ENCODE measurements at regions not wholly inside any gene's neighbourhood (a gene's known extent, or its start where the extent isn't known, plus 50 kb on each side); places are given as distances from the start of the nearest gene placed in this dataset.

DNA sequence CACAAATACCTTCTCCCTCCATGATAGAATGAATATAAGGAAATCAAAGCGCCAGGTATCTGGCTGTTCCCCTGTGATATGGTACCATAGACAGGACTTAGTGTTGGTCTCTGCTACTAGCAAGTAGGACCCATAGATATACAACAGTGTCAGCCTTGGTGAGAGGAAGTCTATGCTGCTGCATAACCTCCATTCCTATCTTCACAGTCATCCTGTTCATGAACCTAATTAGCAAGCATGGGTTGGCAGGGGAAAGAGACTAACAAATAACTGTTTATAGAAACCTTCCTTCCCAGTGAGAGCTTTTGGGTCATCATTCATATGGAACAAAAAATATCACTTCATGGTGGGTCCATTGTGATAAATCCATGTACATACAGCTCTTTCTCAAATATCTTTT lies 188.9 kb upstream of the FAM98A start:
- H3K4me3 Mint-ChIP-seq: no peak overlapping the region

DNA sequence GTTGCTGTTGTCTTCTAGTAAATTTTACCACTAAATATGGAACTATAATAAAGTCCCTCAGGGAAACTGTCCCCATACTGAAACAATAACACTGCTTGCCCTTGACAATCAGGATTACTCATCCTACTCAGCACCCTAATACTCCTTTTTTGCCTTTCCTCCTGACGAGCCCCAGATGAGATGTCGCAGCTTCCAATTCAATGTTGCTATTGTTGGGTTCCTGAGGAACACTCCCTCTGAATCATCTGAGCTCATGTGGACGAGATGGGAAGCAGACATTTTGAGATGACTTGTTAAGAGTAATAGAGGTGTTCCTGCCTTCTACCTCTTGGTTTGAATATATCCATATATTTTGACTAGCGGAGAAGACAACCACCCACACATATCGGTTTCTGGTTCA lies 187.8 kb upstream of the FAM98A start:
- DNase-seq: no peak
- no peaks in the 10 kb centered on the region for H3K9me3 ChIP-seq (ENCODE audit: control insufficient read depth in 1 of 2, insufficient read depth in 1 of 2, low read length in 2 of 2)
- Mint-ChIP-seq H3K4me3 (no peak overlapping the region), H3K4me1 (ENCODE audit: low read depth) (no peaks in the 10 kb centered on the region), H3K27ac (no peak overlapping the region), H3K27me3 (no peaks in the 10 kb centered on the region), H3K9me3 (no peaks in the 10 kb centered on the region), H3K36me3 (ENCODE audit: low read depth) (no peaks in the 10 kb centered on the region)
- TF ChIP-seq, protein P1, sequence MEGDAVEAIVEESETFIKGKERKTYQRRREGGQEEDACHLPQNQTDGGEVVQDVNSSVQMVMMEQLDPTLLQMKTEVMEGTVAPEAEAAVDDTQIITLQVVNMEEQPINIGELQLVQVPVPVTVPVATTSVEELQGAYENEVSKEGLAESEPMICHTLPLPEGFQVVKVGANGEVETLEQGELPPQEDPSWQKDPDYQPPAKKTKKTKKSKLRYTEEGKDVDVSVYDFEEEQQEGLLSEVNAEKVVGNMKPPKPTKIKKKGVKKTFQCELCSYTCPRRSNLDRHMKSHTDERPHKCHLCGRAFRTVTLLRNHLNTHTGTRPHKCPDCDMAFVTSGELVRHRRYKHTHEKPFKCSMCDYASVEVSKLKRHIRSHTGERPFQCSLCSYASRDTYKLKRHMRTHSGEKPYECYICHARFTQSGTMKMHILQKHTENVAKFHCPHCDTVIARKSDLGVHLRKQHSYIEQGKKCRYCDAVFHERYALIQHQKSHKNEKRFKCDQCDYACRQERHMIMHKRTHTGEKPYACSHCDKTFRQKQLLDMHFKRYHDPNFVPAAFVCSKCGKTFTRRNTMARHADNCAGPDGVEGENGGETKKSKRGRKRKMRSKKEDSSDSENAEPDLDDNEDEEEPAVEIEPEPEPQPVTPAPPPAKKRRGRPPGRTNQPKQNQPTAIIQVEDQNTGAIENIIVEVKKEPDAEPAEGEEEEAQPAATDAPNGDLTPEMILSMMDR (IDR thresholded peaks at IDR 0.05): no peak
- H3K4me1 ChIP-seq (ENCODE audit: insufficient read depth, low read length): no peaks in the 10 kb centered on the region
- POLR2A ChIA-PET: no interaction called here
- CTCF ChIA-PET: no interaction called here
- no peak overlapping the region for H3K27ac ChIP-seq (ENCODE audit: low read depth in 1 of 2, low read length in 2 of 2)
- no peaks in the 10 kb centered on the region for H3K36me3 ChIP-seq (ENCODE audit: insufficient read depth, low read length)
- no peak for ATAC-seq (ENCODE audit: poor library complexity)
- H3K4me3 ChIP-seq (ENCODE audit: low read length): no peak overlapping the region
- intact Hi-C loops (cut with DNase I, micrococcal nuclease): no loop called here
- H3K27me3 ChIP-seq (ENCODE audit: control insufficient read depth in 1 of 2, insufficient read depth in 2 of 2, low read length in 2 of 2): no peaks in the 10 kb centered on the region

More for the DNA sequence above, 188.9 kb upstream of the FAM98A start:
- H3K27ac Mint-ChIP-seq: no peak overlapping the region
- POLR2A ChIA-PET: no interaction called here
- TF ChIP-seq, protein P1 (IDR thresholded peaks at IDR 0.05): no peak
- H3K9me3 Mint-ChIP-seq: no peaks in the 10 kb centered on the region
- H3K27me3 ChIP-seq (ENCODE audit: control insufficient read depth in 1 of 2, insufficient read depth in 2 of 2, low read length in 2 of 2): no peaks in the 10 kb centered on the region
- DNase-seq (no peak), ATAC-seq (ENCODE audit: poor library complexity) (no peak)
- no peaks in the 10 kb centered on the region for H3K4me1 Mint-ChIP-seq (ENCODE audit: low read depth)
- intact Hi-C loops (cut with DNase I, micrococcal nuclease): no loop called here
- CTCF ChIA-PET: no interaction called here
- no peaks in the 10 kb centered on the region for H3K27me3 Mint-ChIP-seq
- H3K4me1 ChIP-seq (ENCODE audit: insufficient read depth, low read length): no peaks in the 10 kb centered on the region
- no peaks in the 10 kb centered on the region for H3K36me3 ChIP-seq (ENCODE audit: insufficient read depth, low read length)
- no peak overlapping the region for H3K27ac ChIP-seq (ENCODE audit: low read depth in 1 of 2, low read length in 2 of 2)
- no peaks in the 10 kb centered on the region for H3K36me3 Mint-ChIP-seq (ENCODE audit: low read depth)
- H3K4me3 ChIP-seq (ENCODE audit: low read length): no peak overlapping the region
- no peaks in the 10 kb centered on the region for H3K9me3 ChIP-seq (ENCODE audit: control insufficient read depth in 1 of 2, insufficient read depth in 1 of 2, low read length in 2 of 2)

GRCh38 chr2:33785201-33786106 lies 186.4 kb upstream of the FAM98A start:
- CTCF ChIA-PET: no interaction called here
- POLR2A ChIA-PET: no interaction called here
- no peak overlapping the region for H3K27ac Mint-ChIP-seq
- TF ChIP-seq, protein P1 (IDR thresholded peaks at IDR 0.05): no peak
- H3K4me1 Mint-ChIP-seq (ENCODE audit: low read depth): no peaks in the 10 kb centered on the region
- peak in 1 of 14 experiments; percentile 1 for DNase-seq
- Histone ChIP-seq H3K9me3 (ENCODE audit: control insufficient read depth in 1 of 2, insufficient read depth in 1 of 2, low read length in 2 of 2) (no peaks in the 10 kb centered on the region), H3K27ac (ENCODE audit: low read depth in 1 of 2, low read length in 2 of 2) (no peak overlapping the region), H3K4me1 (ENCODE audit: insufficient read depth, low read length) (no peaks in the 10 kb centered on the region), H3K4me3 (ENCODE audit: low read length) (no peak overlapping the region), H3K27me3 (ENCODE audit: control insufficient read depth in 1 of 2, insufficient read depth in 2 of 2, low read length in 2 of 2) (no peaks in the 10 kb centered on the region), H3K36me3 (ENCODE audit: insufficient read depth, low read length) (no peaks in the 10 kb centered on the region)
- intact Hi-C loops (cut with DNase I, micrococcal nuclease): no loop called here
- ATAC-seq (ENCODE audit: poor library complexity): no peak
- H3K36me3 Mint-ChIP-seq (ENCODE audit: low read depth): no peaks in the 10 kb centered on the region
- no peaks in the 10 kb centered on the region for H3K27me3 Mint-ChIP-seq
- H3K9me3 Mint-ChIP-seq: no peaks in the 10 kb centered on the region
- H3K4me3 Mint-ChIP-seq: no peak overlapping the region

Data from CD4-positive, alpha-beta T cell (primary cell).